Esophagus muscularis mucosa (tissue), 4 donors: ENCODE measurements at regions not wholly inside any gene's neighbourhood (a gene's known extent, or its start where the extent isn't known, plus 50 kb on each side); places are given as distances from the start of the nearest gene placed in this dataset.

Experiments
- DNase-seq: peaks from one replicate; pipeline ENCODE4 v3.0.0-alpha.2; 2017; ENCODE audit errors: extremely low spot score
- H3K27ac ChIP-seq, 4 donors: fragments of 200-600 bp; sonication (generic); replicated peaks in 1 of 4; 1 replicate in 3 of 4; 2 replicates in 1 of 4; pipeline ENCODE4 v1.5.1; 2016 to 2019; ENCODE audit warnings: mild to moderate bottlenecking in 1 of 4
- H3K27me3 ChIP-seq, 4 donors: fragments of 200-600 bp; sonication (generic); one replicate each; pipeline versions ENCODE4 v1.5.1 to v1.6.0; 2016 to 2019
- H3K36me3 ChIP-seq, 4 donors: fragments of 200-600 bp; sonication (generic); one replicate each; pipeline ENCODE4 v1.5.1; 2016 to 2019
- H3K4me1 ChIP-seq, 4 donors: fragments of 200-600 bp; sonication (generic); one replicate each; pipeline ENCODE4 v1.5.1; 2016 to 2019
- H3K4me3 ChIP-seq, 4 donors: fragments of 200-600 bp; sonication (generic); 1 replicate in 2 of 4; 2 replicates in 2 of 4; pipeline ENCODE4 v1.5.1; 2016 to 2019; ENCODE audit warnings: mild to moderate bottlenecking in 4 of 4, moderate library complexity in 1 of 4
- H3K9me3 ChIP-seq, 4 donors: fragments of 200-600 bp; sonication (generic); 1 replicate in 3 of 4; 2 replicates in 1 of 4; pipeline ENCODE4 v1.5.1; 2016 to 2019
- EP300 ChIP-seq: sonication (generic); formaldehyde crosslinking; IDR thresholded peaks from one replicate; pipeline ENCODE4 v1.6.1; 2017; ENCODE audit warnings: antibody characterized with exemption
- POLR2A ChIP-seq: fragments of 450-650 bp; IDR thresholded peaks from one replicate; pipeline ENCODE4 v1.6.1; 2017; ENCODE audit warnings: antibody characterized with exemption, moderate library complexity, mild to moderate bottlenecking, low read depth
- POLR2AphosphoS5 ChIP-seq, 2 donors: sonication (generic); formaldehyde crosslinking; IDR thresholded peaks; one replicate each; pipeline ENCODE4 v1.6.1; 2017; ENCODE audit warnings: antibody characterized with exemption in 2 of 2
- WGBS: methylation state at CpG from one replicate; pipeline ENCODE4 v1.1.5; 2018; 5-methylcytosine and 5-hydroxymethylcytosine counted together
- intact Hi-C: fragments of 100-400 bp; cut with DNase I; formaldehyde crosslinking; loops from one replicate; pipeline ENCODE4 v1.15.1; 2023
- TF ChIP-seq, protein P1 (sequence below), 3 experiments: fragments of 200-600 bp in 2 of 3; fragments of 450-650 bp in 1 of 3; sonication (generic) in 2 of 3; IDR thresholded peaks; one replicate each; pipeline ENCODE4 v1.5.1; 2017 to 2019; ENCODE audit warnings: antibody characterized with exemption in 3 of 3, mild to moderate bottlenecking in 2 of 3, moderate library complexity in 1 of 3

DNA sequence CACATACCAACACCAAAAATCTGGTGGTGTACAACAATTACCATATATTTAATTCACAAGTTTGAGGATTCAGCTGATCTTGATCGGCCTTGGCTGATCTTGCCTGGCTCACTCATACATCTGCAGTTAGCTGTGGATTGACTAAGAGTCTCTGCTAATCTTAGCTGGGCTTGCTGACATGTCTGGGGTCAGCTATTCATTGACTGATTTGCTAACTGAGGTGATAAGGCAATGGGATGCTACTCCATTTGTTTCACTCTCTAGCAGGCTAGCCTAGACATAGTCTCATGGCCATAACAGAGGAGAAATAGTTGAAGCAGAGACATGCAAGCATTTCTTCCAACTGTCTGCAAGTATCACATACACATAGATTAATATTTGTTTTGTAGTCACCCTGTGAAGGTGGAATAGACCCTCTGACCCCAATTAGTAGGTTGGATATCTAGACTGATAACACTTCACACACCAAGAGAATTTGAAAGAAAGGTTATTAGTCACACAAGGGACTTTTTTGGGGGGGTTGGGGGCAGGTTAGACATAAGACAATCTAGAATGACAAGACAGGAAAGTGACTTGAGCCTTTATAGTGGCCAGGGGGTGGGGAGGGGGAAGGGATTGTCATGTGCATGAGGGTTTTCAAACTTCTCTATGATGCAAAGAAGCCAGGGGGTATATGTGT, 142.3 kb downstream of the BARHL2 start:
- Histone ChIP-seq H3K36me3 (no peaks in the 10 kb centered on the region), H3K27me3 (peaks cover 0 to 15% (median 0%) of the 10 kb centered on the region in 4 donors), H3K4me3 (no peak overlapping the region), H3K4me1 (no peaks in the 10 kb centered on the region), H3K27ac (no peak overlapping the region), H3K9me3 (no peaks in the 10 kb centered on the region)
- intact Hi-C loops, result no loop called here
- WGBS, result 87% methylated on average over 1 of the region's 1 CpG
- TF ChIP-seq EP300 (no peak), POLR2A (no peak), POLR2AphosphoS5 (IDR thresholded peaks at IDR 0.05) (no peak)
- TF ChIP-seq, protein P1, sequence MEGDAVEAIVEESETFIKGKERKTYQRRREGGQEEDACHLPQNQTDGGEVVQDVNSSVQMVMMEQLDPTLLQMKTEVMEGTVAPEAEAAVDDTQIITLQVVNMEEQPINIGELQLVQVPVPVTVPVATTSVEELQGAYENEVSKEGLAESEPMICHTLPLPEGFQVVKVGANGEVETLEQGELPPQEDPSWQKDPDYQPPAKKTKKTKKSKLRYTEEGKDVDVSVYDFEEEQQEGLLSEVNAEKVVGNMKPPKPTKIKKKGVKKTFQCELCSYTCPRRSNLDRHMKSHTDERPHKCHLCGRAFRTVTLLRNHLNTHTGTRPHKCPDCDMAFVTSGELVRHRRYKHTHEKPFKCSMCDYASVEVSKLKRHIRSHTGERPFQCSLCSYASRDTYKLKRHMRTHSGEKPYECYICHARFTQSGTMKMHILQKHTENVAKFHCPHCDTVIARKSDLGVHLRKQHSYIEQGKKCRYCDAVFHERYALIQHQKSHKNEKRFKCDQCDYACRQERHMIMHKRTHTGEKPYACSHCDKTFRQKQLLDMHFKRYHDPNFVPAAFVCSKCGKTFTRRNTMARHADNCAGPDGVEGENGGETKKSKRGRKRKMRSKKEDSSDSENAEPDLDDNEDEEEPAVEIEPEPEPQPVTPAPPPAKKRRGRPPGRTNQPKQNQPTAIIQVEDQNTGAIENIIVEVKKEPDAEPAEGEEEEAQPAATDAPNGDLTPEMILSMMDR (IDR thresholded peaks at IDR 0.05), result no peak
- peak; percentile 83 for DNase-seq

DNA sequence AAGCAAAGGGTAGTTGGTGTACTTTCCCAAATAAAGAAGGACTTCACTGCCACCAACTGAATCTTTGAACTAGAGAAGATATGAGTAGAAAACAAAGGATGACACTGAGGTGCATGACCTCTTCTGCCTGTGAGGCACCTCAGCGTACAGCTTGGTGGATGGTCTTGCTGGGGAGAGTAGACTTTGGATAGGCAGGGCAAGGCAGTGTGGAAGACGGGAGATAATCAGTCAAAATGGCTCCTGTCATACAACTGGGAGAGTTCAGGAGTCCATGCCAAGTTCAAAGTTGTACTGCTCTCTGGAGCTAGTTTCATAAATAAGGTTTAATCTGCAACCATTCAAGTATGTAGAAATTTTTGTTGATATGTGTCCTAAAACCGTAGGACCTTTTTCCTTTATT, 143.4 kb downstream of the BARHL2 start:
- Histone ChIP-seq H3K4me3 (no peak overlapping the region), H3K27me3 (peaks cover 0 to 15% (median 0%) of the 10 kb centered on the region in 4 donors), H3K27ac (no peak overlapping the region), H3K9me3 (no peaks in the 10 kb centered on the region), H3K4me1 (no peaks in the 10 kb centered on the region), H3K36me3 (no peaks in the 10 kb centered on the region)
- no peak for TF ChIP-seq POLR2A
- TF ChIP-seq, protein P1 (IDR thresholded peaks at IDR 0.05), result no peak
- TF ChIP-seq EP300, result no peak
- TF ChIP-seq POLR2AphosphoS5 (IDR thresholded peaks at IDR 0.05), result no peak
- intact Hi-C loops, result no loop called here
- no peak for DNase-seq
- 52% methylated on average over 3 of the region's 3 CpGs for WGBS

DNA sequence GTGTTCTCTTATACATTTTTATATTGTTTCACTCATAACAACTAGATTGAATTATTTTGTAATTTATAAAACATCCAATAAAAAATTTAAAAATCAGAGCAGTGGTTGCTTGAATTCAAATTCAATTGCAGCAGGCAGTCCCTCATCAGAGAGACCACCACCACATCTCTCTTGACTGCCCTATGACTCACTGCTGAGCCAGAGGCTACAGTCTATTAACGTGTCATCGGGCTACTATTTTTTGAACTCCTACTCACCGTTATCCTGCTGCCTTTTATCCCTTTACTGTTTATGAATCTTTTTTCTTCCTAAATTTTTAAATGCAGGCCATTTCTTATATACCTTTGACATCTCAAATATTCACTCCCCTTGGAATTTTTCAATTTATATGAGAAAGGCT, 144.7 kb downstream of the BARHL2 start:
- no peaks in the 10 kb centered on the region for H3K9me3 ChIP-seq
- no peaks in the 10 kb centered on the region for H3K4me1 ChIP-seq
- H3K27me3 ChIP-seq, result peaks cover 0 to 15% (median 0%) of the 10 kb centered on the region in 4 donors
- H3K36me3 ChIP-seq, result no peaks in the 10 kb centered on the region
- no peak overlapping the region for H3K4me3 ChIP-seq
- DNase-seq, result no peak
- intact Hi-C loops, result no loop called here
- no peak overlapping the region for H3K27ac ChIP-seq
- TF ChIP-seq, protein P1 (IDR thresholded peaks at IDR 0.05), result no peak
- TF ChIP-seq POLR2A (no peak), EP300 (no peak), POLR2AphosphoS5 (IDR thresholded peaks at IDR 0.05) (no peak)
- WGBS, result 85% methylated on average over 3 of the region's 3 CpGs

DNA sequence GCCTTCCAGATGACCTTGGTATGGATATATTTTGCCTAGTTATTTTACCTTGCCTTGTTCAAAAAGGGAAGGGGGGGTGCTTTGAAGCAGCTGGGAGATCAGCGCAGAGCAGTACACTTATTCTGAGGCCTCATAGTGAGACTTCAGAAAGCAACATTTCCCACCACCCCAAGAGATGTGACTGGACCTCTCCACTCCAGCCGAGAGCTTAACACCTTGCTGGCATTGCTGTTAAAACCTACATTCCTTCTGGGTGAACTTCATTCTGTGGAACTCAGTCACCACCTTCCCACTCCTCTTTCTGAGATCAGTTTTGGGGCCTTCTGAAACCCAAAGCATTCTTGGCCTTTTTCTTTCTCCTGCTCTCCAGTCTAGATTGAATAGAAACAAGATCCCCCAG, 148.7 kb downstream of the BARHL2 start:
- WGBS, result 63% methylated on average over 2 of the region's 2 CpGs
- H3K36me3 ChIP-seq, result no peaks in the 10 kb centered on the region
- TF ChIP-seq EP300 (no peak), POLR2AphosphoS5 (IDR thresholded peaks at IDR 0.05) (no peak), POLR2A (no peak)
- TF ChIP-seq, protein P1 (IDR thresholded peaks at IDR 0.05), result no peak
- H3K27me3 ChIP-seq, result no peaks in the 10 kb centered on the region
- no peak overlapping the region for H3K27ac ChIP-seq
- no peak for DNase-seq
- H3K4me1 ChIP-seq, result no peaks in the 10 kb centered on the region
- no peak overlapping the region for H3K4me3 ChIP-seq
- H3K9me3 ChIP-seq, result no peaks in the 10 kb centered on the region
- intact Hi-C loops, result no loop called here

DNA sequence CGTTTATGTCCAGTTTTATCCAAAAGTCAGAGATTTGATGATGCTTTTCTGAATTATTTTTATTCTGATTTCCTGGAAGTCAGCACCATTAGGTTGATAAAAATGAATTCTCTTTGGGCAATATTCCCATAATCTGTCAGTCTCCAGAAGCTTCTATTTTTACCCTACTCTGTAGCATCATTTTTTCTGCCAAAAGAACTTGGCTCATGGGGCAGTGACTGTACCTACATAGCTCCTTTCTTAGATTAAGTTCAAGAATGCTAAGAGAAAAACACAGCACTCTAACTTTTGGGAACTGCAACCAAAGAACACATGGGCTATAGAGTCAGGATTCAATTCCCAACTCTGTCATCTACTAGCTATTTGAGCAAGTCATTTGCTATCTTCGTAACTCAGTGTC, 152.9 kb downstream of the BARHL2 start:
- no peaks in the 10 kb centered on the region for H3K9me3 ChIP-seq
- H3K36me3 ChIP-seq, result no peaks in the 10 kb centered on the region
- no peaks in the 10 kb centered on the region for H3K4me1 ChIP-seq
- intact Hi-C loops, result no loop called here
- no peaks in the 10 kb centered on the region for H3K27me3 ChIP-seq
- H3K27ac ChIP-seq, result no peak overlapping the region
- WGBS, result 84% methylated on average over 2 of the region's 2 CpGs
- H3K4me3 ChIP-seq, result no peak overlapping the region
- TF ChIP-seq EP300, result no peak
- TF ChIP-seq POLR2A, result no peak
- TF ChIP-seq, protein P1 (IDR thresholded peaks at IDR 0.05), result no peak
- no peak for TF ChIP-seq POLR2AphosphoS5 (IDR thresholded peaks at IDR 0.05)
- DNase-seq, result no peak
